Thoracic aorta (tissue), 2 donors: ENCODE measurements at regions not wholly inside any gene's neighbourhood (a gene's known extent, or its start where the extent isn't known, plus 50 kb on each side); places are given as distances from the start of the nearest gene placed in this dataset.

Experiments used
- ATAC-seq: fragments of 150-250 bp; one replicate; pipeline ENCODE4 v1.8.0; 2017; ENCODE audit warnings: low read depth; ENCODE audit not compliant: insufficient number of reproducible peaks, low FRiP score
- DNase-seq: peaks from one replicate; pipeline ENCODE4 v3.0.0-alpha.2; 2020; ENCODE audit warnings: low spot score
- H3K27ac ChIP-seq, 2 donors: fragments of 200-600 bp; sonication (generic); 1 replicate in 1 of 2; 2 replicates in 1 of 2; pipeline ENCODE4 v1.5.1; 2016; ENCODE audit warnings: mild to moderate bottlenecking in 2 of 2, moderate library complexity in 2 of 2
- H3K27me3 ChIP-seq: fragments of 200-600 bp; sonication (generic); replicated peaks from 2 replicates; pipeline ENCODE4 v1.6.0; 2016; ENCODE audit warnings: mild to moderate bottlenecking; ENCODE audit not compliant: insufficient read depth
- H3K36me3 ChIP-seq: fragments of 200-600 bp; sonication (generic); one replicate; pipeline ENCODE4 v1.5.1; 2016
- H3K4me1 ChIP-seq, 2 donors: fragments of 200-600 bp; sonication (generic); 1 replicate in 1 of 2; 2 replicates in 1 of 2; pipeline versions ENCODE4 v1.5.1 to v1.6.0; 2016; ENCODE audit warnings: low read depth in 2 of 2, mild to moderate bottlenecking in 1 of 2; ENCODE audit not compliant: control insufficient read depth in 1 of 2
- H3K4me3 ChIP-seq: fragments of 200-600 bp; sonication (generic); 2 replicates; pipeline ENCODE4 v1.5.1; 2016; ENCODE audit warnings: mild to moderate bottlenecking
- H3K9me3 ChIP-seq: fragments of 200-600 bp; sonication (generic); 2 replicates; pipeline ENCODE4 v1.5.1; 2016
- CTCF ChIP-seq: fragments of 200-600 bp; sonication (generic); IDR thresholded peaks from one replicate; pipeline ENCODE4 v1.5.1; 2019; ENCODE audit warnings: antibody characterized with exemption

DNA sequence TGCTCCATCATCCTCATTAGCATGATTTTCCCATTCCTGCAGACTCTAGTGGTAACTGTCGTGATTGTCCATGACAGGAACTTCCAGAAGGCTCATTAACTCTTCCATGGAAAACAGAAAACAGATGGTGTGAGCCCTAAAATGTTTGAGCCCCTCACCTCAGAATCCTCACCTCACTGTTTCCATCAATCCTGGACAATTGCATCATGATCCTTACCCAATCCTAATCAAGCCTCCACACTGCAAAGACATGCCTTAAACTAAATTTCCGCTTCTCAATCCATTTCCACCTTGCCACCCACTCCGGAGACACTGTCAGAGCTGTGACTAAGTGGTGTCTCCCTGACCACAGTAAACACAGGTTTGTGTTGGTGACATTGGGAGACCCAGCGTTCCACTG is 311.0 kb upstream of the JARID2 start:
- no peak for TF ChIP-seq CTCF
- Histone ChIP-seq H3K9me3 (no peaks in the 10 kb centered on the region), H3K4me3 (no peak overlapping the region), H3K27ac (no peak overlapping the region), H3K4me1 (no peaks in the 10 kb centered on the region), H3K36me3 (no peaks in the 10 kb centered on the region), H3K27me3 (no peaks in the 10 kb centered on the region)
- no peak for ATAC-seq
- no peak for DNase-seq

GRCh38 chr6:14936861-14937260 is 309.0 kb upstream of the JARID2 start:
- ATAC-seq: no peak

GRCh38 chr6:14943116-14943515 is 302.8 kb upstream of the JARID2 start:
- Histone ChIP-seq H3K9me3 (no peaks in the 10 kb centered on the region), H3K27me3 (no peaks in the 10 kb centered on the region), H3K27ac (no peak overlapping the region), H3K4me1 (no peaks in the 10 kb centered on the region), H3K4me3 (no peak overlapping the region), H3K36me3 (no peaks in the 10 kb centered on the region)
- TF ChIP-seq CTCF: no peak
- ATAC-seq (no peak), DNase-seq (no peak)

More at GRCh38 chr6:14936861-14937260, 309.0 kb upstream of the JARID2 start:
- Histone ChIP-seq H3K27me3 (no peaks in the 10 kb centered on the region), H3K36me3 (no peaks in the 10 kb centered on the region), H3K4me3 (no peak overlapping the region), H3K9me3 (no peaks in the 10 kb centered on the region), H3K27ac (no peak overlapping the region), H3K4me1 (no peaks in the 10 kb centered on the region)
- no peak for DNase-seq
- TF ChIP-seq CTCF: no peak

- no peaks in the 10 kb centered on the region for H3K27me3 ChIP-seq
- TF ChIP-seq CTCF: no peak
- no peak overlapping the region for H3K27ac ChIP-seq
- no peaks in the 10 kb centered on the region for H3K4me1 ChIP-seq
- no peak overlapping the region for H3K4me3 ChIP-seq
- ATAC-seq: no peak
- H3K9me3 ChIP-seq: no peaks in the 10 kb centered on the region
- no peaks in the 10 kb centered on the region for H3K36me3 ChIP-seq
- no peak for DNase-seq
Measured at GRCh38 chr6:14944593-14944992, 301.3 kb upstream of the JARID2 start.

DNA sequence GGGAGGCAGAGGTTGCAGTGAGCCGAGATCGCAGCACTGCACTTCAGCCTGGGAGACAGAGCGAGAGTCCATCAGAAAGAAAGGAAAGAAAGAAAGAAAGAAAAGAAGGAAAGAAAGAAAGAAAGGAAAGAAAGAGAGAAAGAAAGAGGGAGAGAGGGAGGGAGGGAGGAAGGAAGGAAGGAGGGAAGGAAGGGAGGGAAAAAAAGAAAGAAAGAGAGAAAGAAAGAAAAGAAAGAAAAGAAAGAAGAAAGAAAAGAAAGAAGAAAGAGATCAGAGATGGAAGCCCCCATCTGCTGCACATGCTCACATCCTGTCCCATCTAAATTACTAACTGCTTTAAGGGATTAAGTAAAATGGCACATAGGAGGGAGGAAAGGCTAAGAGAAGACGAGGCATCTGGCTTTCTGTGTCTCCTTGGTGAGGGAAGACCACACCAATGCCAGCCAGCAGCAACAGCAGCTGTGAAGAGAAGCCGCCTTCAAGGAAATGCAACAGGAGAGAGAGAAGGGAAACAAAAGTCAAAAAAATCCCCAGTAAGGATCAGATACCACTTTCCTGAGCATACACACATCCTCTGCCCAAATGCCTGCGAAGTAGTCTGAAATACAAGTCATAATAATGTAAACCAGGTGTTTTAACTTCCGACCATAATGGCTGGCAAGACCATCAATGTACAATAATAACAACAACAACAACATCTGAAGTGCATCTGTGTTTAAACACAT is 300.2 kb upstream of the JARID2 start:
- Histone ChIP-seq H3K27me3 (no peaks in the 10 kb centered on the region), H3K27ac (no peak overlapping the region), H3K9me3 (no peaks in the 10 kb centered on the region), H3K36me3 (no peaks in the 10 kb centered on the region), H3K4me3 (no peak overlapping the region), H3K4me1 (no peaks in the 10 kb centered on the region)
- ATAC-seq: no peak
- no peak for DNase-seq
- TF ChIP-seq CTCF: no peak
